GM23338 (cell line): ENCODE measurements at regions not wholly inside any gene's neighbourhood (a gene's known extent, or its start where the extent isn't known, plus 50 kb on each side); places are given as distances from the start of the nearest gene placed in this dataset.
A peak's percentile ranks its signal among the peaks of the same experiment; 100 is the strongest.

Source experiments
- ATAC-seq: fragments of 200-7000 bp; cut with Tn5 transposase; 3 replicates; pipeline ENCODE4 v1.9.1; 2020
- DNase-seq: peaks from one replicate; pipeline ENCODE4 v3.0.0-alpha.2; 2015; ENCODE audit warnings: low spot score
- H2AFZ ChIP-seq: fragments of 200-600 bp; sonication (generic); 2 replicates; pipeline ENCODE4 v1.8.0; 2016; ENCODE audit warnings: antibody characterized with exemption, mild to moderate bottlenecking, moderate library complexity
- H3F3A ChIP-seq: fragments of 200-600 bp; sonication (generic); replicated peaks from 2 replicates; pipeline ENCODE4 v1.8.0; 2017; ENCODE audit warnings: antibody characterized with exemption, mixed run types, low read depth
- H3K27ac ChIP-seq: fragments of 200-600 bp; sonication (generic); 2 replicates; pipeline ENCODE4 v1.6.1; 2016; ENCODE audit warnings: low read depth
- H3K27me3 ChIP-seq: fragments of 200-600 bp; sonication (generic); 2 replicates; pipeline ENCODE4 v1.8.0; 2016; ENCODE audit warnings: mild to moderate bottlenecking, mixed run types, moderate library complexity; ENCODE audit not compliant: insufficient read depth
- H3K36me3 ChIP-seq: fragments of 200-600 bp; sonication (generic); 2 replicates; pipeline ENCODE4 v1.8.0; 2016; ENCODE audit warnings: mild to moderate bottlenecking; ENCODE audit not compliant: insufficient read depth
- H3K4me1 ChIP-seq: fragments of 200-600 bp; sonication (generic); 2 replicates; pipeline ENCODE4 v1.8.0; 2016; ENCODE audit warnings: mild to moderate bottlenecking, moderate library complexity; ENCODE audit not compliant: insufficient read depth
- H3K4me2 ChIP-seq: fragments of 200-600 bp; sonication (generic); 2 replicates; pipeline ENCODE4 v1.7.1; 2017; ENCODE audit warnings: mixed run types
- H3K4me3 ChIP-seq: fragments of 200-600 bp; sonication (generic); 2 replicates; pipeline ENCODE4 v1.6.1; 2016; ENCODE audit warnings: mixed run types
- H3K79me2 ChIP-seq: fragments of 200-600 bp; sonication (generic); replicated peaks from 2 replicates; pipeline ENCODE4 v1.8.0; 2017; ENCODE audit warnings: mild to moderate bottlenecking; ENCODE audit not compliant: insufficient read depth
- H3K9me2 ChIP-seq: fragments of 200-600 bp; sonication (generic); 2 replicates; pipeline ENCODE4 v1.8.0; 2017; ENCODE audit not compliant: insufficient read depth
- H4K20me1 ChIP-seq: fragments of 200-600 bp; sonication (generic); replicated peaks from 2 replicates; pipeline ENCODE4 v1.8.0; 2017; ENCODE audit warnings: mild to moderate bottlenecking; ENCODE audit not compliant: insufficient read depth
- H3K27ac Mint-ChIP-seq: 2 replicates; pipeline ENCODE4 v1.8.0; 2020; ENCODE audit warnings: inconsistent platforms, mild to moderate bottlenecking, moderate library complexity, mixed read lengths
- H3K27me3 Mint-ChIP-seq: 3 replicates; pipeline ENCODE4 v1.8.0; 2022; ENCODE audit warnings: low read depth, mild to moderate bottlenecking, moderate library complexity, mixed read lengths, inconsistent platforms; ENCODE audit not compliant: insufficient read depth, poor library complexity
- H3K36me3 Mint-ChIP-seq: 3 replicates; pipeline ENCODE4 v1.8.0; 2021; ENCODE audit warnings: low read depth, mild to moderate bottlenecking, inconsistent platforms, moderate library complexity, mixed read lengths
- H3K4me1 Mint-ChIP-seq: 3 replicates; pipeline ENCODE4 v1.8.0; 2020; ENCODE audit warnings: mild to moderate bottlenecking, inconsistent platforms, mixed read lengths
- H3K4me3 Mint-ChIP-seq: 3 replicates; pipeline ENCODE4 v1.8.0; 2021; ENCODE audit warnings: moderate library complexity, mild to moderate bottlenecking, inconsistent platforms, mixed read lengths
- H3K9me3 Mint-ChIP-seq: 3 replicates; pipeline ENCODE4 v1.8.0; 2020; ENCODE audit warnings: moderate library complexity, mild to moderate bottlenecking, inconsistent platforms, mixed read lengths
- EZH2 ChIP-seq: fragments of 200-600 bp; sonication (generic); IDR thresholded peaks from one replicate; pipeline ENCODE4 v1.8.0; 2017; ENCODE audit warnings: antibody characterized with exemption, mild to moderate bottlenecking, low read depth; ENCODE audit not compliant: unreplicated experiment
- STAT1 ChIP-seq: IDR thresholded peaks from one replicate; pipeline ENCODE4 v1.6.1; 2016; ENCODE audit warnings: antibody characterized with exemption; ENCODE audit not compliant: unreplicated experiment
- ZNF114 ChIP-seq: fragments of 250-450 bp; sonication (Bioruptor Pico); IDR thresholded peaks from 2 replicates; pipeline ENCODE4 v1.5.0; 2020; ENCODE audit warnings: mild to moderate bottlenecking, moderate library complexity
- TF ChIP-seq, protein P1 (sequence below), 2 experiments: fragments of 200-600 bp in 1 of 2; sonication (generic) in 1 of 2; conservative IDR thresholded peaks; 2 replicates each; pipeline versions ENCODE4 v1.5.1 to v1.6.1; 2016 to 2017; ENCODE audit warnings: antibody characterized with exemption in 2 of 2, low read depth in 2 of 2, mild to moderate bottlenecking in 2 of 2, moderate library complexity in 1 of 2
- TF ChIP-seq, protein P2 (sequence below): IDR thresholded peaks from 2 replicates; pipeline ENCODE4 v1.6.1; 2016; ENCODE audit warnings: antibody characterized with exemption
- TF ChIP-seq, protein P3 (sequence below): IDR thresholded peaks from one replicate; pipeline ENCODE4 v1.6.1; 2018; ENCODE audit warnings: antibody characterized with exemption; ENCODE audit not compliant: unreplicated experiment

DNA sequence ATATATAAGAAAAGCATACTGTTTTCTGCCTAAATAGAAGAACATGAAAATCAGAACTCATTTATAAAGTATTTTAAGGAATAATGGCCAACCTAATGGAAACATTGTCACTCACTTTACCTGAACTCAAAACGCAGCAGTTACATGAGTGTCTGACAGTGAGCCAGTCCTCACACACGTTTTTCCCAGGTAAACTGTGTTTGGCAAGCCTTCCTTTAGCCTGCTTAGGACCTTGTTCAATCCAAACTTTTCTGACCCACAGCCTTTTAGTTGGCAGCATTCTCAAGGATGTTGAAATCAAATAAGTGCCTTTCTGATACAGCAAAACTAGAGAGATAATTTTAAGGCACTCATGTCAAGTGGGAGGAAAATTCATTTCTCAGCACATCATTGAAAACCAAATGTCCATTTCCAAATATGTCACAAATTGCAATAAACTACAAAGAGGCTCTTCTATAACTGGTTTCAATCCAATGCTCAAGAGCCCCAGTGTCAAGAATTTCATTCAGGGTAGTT is 83.5 kb upstream of the SPDL1 start (continued):
- TF ChIP-seq, protein P1, sequence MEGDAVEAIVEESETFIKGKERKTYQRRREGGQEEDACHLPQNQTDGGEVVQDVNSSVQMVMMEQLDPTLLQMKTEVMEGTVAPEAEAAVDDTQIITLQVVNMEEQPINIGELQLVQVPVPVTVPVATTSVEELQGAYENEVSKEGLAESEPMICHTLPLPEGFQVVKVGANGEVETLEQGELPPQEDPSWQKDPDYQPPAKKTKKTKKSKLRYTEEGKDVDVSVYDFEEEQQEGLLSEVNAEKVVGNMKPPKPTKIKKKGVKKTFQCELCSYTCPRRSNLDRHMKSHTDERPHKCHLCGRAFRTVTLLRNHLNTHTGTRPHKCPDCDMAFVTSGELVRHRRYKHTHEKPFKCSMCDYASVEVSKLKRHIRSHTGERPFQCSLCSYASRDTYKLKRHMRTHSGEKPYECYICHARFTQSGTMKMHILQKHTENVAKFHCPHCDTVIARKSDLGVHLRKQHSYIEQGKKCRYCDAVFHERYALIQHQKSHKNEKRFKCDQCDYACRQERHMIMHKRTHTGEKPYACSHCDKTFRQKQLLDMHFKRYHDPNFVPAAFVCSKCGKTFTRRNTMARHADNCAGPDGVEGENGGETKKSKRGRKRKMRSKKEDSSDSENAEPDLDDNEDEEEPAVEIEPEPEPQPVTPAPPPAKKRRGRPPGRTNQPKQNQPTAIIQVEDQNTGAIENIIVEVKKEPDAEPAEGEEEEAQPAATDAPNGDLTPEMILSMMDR (conservative IDR thresholded peaks at IDR 0.05; ENCODE audit: low read depth in 2 of 2), result no peak
- TF ChIP-seq, protein P2, sequence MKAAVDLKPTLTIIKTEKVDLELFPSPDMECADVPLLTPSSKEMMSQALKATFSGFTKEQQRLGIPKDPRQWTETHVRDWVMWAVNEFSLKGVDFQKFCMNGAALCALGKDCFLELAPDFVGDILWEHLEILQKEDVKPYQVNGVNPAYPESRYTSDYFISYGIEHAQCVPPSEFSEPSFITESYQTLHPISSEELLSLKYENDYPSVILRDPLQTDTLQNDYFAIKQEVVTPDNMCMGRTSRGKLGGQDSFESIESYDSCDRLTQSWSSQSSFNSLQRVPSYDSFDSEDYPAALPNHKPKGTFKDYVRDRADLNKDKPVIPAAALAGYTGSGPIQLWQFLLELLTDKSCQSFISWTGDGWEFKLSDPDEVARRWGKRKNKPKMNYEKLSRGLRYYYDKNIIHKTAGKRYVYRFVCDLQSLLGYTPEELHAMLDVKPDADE, result no peak
- no peak for TF ChIP-seq ZNF114 (CRISPR knock-in tag)
- TF ChIP-seq, protein P3, sequence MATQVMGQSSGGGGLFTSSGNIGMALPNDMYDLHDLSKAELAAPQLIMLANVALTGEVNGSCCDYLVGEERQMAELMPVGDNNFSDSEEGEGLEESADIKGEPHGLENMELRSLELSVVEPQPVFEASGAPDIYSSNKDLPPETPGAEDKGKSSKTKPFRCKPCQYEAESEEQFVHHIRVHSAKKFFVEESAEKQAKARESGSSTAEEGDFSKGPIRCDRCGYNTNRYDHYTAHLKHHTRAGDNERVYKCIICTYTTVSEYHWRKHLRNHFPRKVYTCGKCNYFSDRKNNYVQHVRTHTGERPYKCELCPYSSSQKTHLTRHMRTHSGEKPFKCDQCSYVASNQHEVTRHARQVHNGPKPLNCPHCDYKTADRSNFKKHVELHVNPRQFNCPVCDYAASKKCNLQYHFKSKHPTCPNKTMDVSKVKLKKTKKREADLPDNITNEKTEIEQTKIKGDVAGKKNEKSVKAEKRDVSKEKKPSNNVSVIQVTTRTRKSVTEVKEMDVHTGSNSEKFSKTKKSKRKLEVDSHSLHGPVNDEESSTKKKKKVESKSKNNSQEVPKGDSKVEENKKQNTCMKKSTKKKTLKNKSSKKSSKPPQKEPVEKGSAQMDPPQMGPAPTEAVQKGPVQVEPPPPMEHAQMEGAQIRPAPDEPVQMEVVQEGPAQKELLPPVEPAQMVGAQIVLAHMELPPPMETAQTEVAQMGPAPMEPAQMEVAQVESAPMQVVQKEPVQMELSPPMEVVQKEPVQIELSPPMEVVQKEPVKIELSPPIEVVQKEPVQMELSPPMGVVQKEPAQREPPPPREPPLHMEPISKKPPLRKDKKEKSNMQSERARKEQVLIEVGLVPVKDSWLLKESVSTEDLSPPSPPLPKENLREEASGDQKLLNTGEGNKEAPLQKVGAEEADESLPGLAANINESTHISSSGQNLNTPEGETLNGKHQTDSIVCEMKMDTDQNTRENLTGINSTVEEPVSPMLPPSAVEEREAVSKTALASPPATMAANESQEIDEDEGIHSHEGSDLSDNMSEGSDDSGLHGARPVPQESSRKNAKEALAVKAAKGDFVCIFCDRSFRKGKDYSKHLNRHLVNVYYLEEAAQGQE, result no peak

DNA sequence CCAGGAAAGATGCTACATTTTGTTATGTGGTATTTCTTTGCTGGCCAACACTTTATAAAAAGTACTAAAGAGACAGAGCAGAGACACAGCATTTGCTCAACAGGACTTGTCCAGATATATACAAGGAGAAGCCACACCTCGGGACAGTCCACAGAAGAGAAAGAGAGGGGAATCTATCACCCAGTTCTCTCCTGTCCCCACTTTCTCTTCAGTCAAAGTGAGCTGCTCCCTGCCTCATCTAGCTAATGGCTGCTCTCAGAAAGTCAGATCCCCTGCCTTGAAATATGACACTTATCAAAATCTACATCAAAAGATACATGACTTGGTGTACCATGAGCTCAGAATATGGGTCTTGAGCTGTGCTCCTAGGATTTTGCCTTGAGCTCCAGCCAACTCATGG is 86.7 kb upstream of the SPDL1 start:
- H3F3A ChIP-seq, result no peaks in the 10 kb centered on the region
- Mint-ChIP-seq H3K27ac (no peak overlapping the region), H3K27me3 (no peaks in the 10 kb centered on the region), H3K36me3 (no peaks in the 10 kb centered on the region), H3K4me1 (no peaks in the 10 kb centered on the region), H3K9me3 (no peaks in the 10 kb centered on the region), H3K4me3 (no peak overlapping the region)
- ATAC-seq (no peak), DNase-seq (no peak)
- no peaks in the 10 kb centered on the region for H3K79me2 ChIP-seq
- H4K20me1 ChIP-seq, result no peaks in the 10 kb centered on the region; the same call in none of the 2 replicates
- no peaks in the 10 kb centered on the region; the same call in 1 of the 2 replicates for H3K9me2 ChIP-seq
- H3K4me3 ChIP-seq, result no peak overlapping the region
- H3K4me2 ChIP-seq, result no peak overlapping the region
- no peaks in the 10 kb centered on the region for H3K4me1 ChIP-seq
- H3K36me3 ChIP-seq, result no peaks in the 10 kb centered on the region
- no peak overlapping the region for H3K27ac ChIP-seq
- no peaks in the 10 kb centered on the region for H3K27me3 ChIP-seq
- H2AFZ ChIP-seq, result peak overlapping the region; percentile 43; the same call in 1 of the 2 replicates
- TF ChIP-seq, protein P1 (conservative IDR thresholded peaks at IDR 0.05; ENCODE audit: low read depth in 2 of 2), result no peak
- TF ChIP-seq, protein P3, result no peak
- TF ChIP-seq EZH2, result no peak
- TF ChIP-seq STAT1, result no peak
